IPS DF 4.7 (cell line): ENCODE measurements at regions not wholly inside any gene's neighbourhood (a gene's known extent, or its start where the extent isn't known, plus 50 kb on each side); places are given as distances from the start of the nearest gene placed in this dataset.
A peak's percentile ranks its signal among the peaks of the same experiment; 100 is the strongest.

ENCODE experiments used
- DNase-seq: peaks from one replicate; pipeline ENCODE4 v3.0.0-alpha.2; 2013; ENCODE audit warnings: low spot score; ENCODE audit errors: extremely low read depth

DNA sequence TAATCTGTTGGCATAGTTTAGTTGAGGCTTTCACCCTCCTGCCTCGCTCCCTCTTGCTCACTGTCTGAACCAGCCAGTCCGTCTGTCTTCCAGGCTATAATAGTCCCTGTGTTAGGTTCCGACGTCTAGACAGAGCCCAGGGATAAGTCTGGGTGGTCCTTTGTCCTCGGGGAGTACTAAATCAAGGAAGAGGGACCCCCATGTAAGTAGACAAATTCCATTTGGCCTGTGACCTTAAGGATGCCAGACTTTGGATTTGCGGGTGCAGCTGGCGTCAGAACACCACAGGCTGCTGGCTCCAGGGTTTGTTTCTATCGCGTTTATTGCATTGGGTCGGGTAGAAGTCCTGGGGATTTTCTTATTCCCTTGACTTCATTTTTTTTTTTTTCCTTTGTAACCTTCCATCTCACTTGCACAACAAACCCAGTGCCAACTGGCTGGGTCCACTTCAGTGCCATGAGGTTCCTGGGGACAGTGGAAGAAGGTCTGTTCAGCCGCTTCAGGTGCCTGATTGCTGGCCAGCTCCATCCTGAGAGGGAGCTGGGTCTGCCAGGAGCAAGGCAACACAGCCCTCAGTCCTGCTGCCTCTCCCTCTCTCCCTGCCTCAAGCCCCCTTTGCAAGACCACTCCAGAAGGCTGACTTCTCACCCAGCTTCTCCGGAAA lies 95.4 kb upstream of the KLHL25 start:
- DNase-seq, result no peak

DNA sequence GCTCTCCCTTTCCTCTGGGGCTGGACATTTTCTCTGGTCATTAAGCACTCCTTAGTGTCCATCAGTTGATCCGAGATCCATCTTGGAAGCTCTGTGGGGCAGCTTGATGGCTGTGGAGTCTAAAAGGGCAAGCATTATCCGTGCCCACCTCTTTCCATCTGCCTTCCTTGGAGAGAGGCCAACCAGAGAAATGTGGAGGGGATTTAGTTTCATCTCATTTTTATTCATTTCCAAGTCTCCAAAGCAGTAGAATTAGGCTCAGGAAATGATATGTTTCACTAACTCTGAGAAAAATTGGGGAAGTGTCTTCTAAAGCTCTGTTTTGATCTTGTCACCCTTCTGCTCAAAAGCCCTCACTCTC lies 95.9 kb upstream of the KLHL25 start:
- DNase-seq, result no peak

DNA sequence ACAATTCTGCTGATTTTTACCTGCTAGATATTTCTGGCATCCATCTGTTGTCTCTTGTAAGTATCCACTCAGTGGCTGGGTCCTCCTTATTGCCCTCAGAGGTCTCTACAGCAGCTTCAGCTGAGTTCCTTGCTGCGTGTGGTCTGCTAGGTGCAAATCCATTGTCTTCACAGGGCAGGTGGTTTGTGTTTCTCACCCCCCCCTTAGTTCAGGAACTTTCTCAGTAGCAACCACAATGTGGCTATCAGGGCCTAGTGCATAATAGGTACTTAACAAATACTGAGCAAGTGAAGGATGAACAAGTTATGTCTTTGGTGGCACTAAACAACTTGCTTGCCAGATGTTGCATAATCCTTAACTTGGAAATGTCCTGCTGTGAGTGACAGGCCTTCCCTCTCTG lies 96.7 kb upstream of the KLHL25 start:
- no peak for DNase-seq

DNA sequence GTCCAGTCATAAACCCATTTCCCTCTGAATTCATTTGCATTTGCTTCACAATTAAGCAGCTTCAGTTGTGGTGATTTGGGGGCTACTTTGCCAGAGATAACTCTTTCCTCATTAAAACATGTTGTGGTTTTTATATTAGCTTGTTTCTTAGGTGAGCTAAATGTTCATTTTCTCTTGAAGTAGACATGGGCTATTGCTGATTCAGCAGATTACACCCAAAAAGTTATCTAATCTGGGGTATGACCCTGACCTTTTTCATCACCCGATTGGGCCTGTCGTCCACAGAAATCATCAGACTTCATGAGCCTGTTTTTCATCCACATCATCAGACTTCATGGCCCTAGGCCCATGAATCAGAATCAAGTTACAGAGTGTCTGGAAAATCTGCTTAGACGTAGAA lies 97.5 kb upstream of the KLHL25 start:
- DNase-seq, result no peak

DNA sequence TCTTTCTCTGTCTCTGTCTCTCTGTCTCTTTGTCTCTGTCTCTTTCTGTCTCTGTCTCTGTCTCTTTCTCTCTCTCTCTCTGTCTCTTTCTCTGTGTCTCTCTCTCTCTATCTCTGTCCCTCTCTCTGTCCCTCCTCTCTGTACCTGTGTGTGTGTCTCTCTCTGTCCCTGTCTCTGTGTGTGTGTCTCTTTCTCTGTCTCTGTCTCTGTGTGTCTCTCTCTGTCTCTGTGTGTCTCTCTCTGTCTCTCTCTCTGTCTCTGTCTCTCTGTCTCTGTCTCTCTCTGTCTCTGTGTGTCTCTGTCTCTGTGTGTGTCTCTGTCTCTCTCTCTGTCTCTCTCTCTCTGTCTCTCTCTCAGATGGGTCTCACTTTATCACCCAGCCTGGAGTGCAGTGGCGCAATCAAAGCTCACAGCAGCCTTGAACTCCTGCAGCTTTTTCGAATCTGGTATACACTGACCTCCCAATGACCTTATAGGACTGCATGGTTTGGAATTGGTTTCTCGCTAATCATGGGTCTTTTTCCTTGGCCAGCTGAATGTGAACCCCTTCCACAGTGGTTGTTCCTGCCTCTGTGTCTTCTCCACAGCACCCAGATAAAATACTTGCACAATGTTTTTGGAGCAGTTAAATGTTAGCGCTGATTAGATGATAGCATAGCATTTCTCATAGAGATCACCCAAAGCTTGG lies 102.6 kb upstream of the KLHL25 start:
- DNase-seq, result no peak

DNA sequence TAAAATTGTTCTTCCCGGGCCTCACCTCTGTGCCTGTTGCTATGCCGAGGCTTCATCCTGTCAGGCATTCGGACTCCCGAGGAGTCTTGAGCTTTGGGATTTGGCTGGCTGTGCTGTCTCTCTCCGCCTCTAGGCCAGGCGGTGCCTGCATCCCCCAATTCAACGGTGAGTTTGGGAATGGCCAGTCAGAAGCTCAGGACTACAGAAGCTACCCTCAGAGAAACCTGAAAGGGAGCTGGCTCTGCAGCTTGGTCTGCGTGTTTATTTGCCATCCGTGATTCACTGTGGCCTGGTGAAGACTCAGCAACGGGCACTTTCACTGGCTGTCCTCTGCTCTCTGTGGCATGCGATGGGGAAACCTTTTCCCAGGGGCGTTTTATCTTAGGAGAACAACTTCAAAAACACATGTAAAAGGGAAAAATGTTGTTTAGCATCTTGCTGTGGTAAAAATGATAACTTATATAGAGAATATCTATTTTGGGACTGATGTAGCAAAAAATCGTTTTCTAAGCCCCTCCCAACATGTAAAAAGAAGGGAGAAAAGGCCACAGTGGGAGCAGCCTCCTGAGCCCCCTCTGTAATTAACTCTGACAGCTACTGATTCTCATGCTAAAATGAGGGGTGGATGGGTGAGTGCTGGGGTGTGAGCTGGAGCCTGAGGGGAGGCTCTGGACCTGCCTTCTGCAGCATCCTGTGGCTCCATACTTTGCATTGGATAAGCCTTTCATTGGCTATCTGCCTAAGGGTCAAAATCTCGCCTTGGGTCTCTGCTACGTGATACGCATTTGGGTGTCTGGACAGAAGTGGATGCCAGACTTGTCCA lies 103.4 kb upstream of the KLHL25 start:
- DNase-seq, result peak; percentile 25

DNA sequence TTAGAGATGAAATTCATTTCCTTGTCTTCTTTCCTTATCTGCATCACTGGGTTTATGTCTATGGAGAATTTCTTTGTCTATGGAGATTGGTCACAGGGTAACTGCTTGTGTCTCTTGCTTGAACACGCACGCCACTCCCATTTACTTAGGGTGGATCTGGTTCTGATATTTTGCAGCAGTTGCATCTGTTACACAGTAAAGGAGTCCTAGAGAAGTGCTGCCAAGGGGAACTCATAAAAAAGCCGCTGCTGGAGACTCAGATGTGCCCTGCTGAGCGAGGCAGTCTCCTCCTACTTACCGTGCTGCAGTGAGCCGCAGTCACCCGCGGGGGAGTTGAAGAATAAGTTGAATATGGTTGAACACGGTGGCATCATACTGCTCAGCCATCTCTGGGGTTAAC lies 105.2 kb upstream of the KLHL25 start:
- DNase-seq, result no peak

DNA sequence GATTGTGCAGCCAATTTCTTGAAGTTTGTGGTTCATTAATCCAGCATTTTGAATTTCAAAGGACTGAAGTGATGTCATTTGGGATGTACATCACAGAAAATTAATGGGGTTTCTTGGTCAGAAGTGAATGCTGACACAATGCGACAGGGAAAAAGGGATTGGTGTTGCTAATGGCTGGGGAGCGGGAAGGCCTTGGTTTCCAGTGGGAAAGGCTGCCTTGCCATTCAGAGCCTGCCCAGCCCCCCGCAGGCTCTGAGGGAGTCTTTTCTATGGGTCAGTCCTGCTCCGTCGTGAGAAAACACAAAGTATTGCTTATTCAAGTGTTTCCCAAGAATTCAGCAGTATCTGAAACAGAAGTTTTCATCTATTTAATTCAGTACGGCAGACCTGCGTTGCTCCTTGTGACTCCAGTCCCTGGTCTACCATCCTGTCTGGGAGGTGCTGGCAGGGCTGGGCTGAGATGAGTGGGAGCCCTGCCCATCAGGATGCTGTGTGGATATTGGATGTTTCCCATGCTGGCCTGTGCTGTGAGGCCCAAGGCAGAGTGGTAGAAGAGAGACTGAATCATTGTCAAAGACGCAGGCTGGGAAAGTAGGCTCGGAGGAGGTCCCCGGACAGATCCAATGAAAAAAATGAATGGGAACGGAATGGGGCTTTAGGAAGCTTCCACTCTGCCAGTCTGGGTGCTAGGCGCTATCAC lies 111.2 kb upstream of the KLHL25 start:
- no peak for DNase-seq

DNA sequence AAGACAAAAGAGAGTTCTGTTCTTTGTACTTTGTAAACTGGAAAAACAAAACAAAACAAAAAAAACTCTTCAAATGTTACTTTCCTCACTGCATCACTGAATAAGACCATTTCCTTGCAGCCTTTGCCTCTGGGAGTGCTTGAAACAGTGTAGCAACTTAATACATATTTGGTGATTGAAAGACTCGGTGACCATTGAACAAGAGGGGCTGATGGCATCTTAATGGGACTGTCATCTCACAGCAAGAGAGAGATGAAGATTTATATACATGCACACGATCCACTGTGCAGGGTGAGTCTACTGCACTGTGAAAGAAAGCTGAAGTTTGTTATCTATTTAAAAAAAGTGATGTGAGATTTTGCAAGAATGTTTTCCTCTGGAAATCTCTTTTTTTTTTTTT lies 111.9 kb upstream of the KLHL25 start:
- DNase-seq, result no peak

DNA sequence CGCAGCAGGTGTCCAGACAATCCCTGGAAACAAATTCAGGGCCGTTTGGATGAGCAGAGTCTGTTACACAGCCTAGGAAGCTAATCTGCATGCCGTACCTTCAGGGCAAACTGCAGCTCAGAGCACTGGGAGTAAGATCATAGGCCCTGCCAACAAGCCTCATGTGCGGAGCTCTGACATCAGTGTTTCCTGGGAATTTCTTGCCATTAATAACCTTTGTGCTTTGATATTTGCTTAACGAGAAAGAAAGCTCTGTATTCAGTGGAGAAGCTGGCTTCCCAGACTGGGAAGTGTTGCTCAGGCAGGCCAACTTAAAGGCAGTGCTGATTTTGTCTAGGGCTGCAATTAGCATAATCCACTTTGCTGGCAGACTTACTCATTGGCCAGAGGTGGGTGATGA lies 116.1 kb upstream of the KLHL25 start:
- DNase-seq, result no peak

DNA sequence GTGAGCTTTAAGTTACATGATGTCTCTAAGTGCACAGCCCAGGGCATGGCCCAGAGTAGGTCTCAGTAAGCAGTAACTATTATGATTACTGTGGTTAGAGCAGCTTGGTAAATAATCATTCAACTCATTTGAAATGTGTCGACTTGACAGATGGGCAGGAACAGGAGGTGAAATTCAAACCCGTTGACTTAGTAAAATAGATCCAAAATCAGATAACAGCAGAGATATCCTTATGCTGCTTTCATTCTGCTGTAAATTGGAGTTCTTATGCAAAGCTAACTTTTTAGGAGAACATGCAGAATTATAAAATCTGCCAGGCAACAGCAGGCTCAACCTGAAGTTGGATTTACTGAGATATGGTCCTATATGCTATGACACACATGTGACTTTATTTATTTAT lies 118.7 kb upstream of the KLHL25 start:
- DNase-seq, result no peak

DNA sequence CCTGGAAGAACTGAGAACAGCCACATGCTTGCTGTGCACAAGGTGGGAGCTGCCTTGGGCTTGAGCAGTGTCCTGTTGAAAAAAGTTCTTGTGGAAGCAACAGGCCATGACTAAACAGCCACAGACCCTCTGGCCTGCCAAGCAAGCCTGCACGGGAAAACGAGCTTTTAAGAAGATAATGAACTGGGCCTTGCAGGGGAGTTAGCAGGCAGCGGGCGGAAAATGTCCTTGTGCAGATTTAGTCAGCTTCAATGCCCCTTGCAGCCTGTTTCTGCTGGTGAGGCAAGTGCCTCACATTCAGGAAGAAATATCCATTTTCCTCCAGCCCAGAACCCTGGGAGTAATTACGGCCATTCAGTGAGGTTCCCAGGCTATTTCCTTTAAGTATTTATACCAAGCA lies 126.2 kb upstream of the KLHL25 start:
- no peak for DNase-seq

DNA sequence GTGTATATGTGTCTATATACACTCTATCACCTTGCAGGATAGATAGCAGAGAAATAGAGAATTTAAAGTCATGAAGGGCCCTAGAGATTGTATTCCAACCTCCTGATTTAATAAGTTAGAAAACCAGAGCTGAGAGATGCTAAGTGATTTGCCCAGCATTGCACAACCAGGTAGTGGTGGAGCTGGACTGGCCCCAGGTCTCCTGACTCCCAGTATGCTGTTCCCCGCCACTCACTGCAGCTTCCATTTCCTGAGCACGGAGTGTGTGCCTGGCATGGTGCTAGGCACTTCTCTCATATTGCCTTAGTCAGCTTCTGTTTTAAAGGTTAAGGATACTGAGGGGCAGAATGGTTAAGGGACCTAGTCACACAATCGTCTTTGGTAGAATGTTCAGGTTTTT lies 129.4 kb upstream of the KLHL25 start:
- no peak for DNase-seq

DNA sequence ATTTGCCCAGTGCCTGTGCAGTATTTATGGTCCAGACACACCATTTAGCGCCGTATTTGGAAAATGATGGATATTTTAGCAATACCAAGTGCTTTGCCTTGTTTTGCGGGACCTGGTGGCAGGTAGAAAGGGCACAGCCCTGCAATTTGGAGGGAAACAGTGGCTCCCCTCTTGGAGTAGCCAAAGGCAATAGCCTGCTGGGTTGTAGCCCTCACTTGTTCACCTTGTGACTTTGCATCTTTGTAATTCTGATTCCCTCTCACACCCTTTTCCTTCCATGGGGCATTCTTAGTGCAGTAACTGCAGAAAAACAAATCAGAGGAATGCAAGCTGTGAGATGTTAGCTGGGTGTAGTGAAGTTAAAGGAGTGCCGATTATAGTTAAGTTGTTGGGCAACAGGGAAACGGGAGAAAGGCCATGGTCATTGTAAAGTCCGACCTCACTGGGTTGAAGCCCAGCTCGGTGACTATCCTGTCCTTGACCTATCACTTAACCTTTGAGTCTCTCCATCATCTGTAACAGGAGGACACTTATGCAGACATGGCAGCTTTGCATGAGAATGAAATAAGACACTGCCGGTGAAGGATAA lies 131.0 kb upstream of the KLHL25 start:
- no peak for DNase-seq

DNA sequence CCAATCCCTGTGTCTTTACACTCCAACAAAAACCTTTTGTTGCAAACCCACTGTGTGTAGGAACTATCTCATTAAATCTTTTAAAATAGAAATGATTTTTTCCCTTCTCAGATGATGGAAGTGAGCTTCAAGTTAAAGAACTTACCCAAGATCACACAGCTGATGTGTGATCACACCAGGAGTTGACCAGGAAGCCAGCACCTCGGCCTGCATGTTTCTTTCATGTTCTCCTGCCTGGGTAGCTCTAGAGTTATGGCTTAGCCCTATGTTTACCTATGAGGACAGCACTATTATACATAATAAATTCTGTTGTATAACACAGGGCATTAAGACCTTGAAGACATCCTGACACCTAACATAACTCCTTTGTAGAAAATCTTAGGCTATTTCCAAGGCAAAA lies 132.1 kb upstream of the KLHL25 start:
- no peak for DNase-seq

DNA sequence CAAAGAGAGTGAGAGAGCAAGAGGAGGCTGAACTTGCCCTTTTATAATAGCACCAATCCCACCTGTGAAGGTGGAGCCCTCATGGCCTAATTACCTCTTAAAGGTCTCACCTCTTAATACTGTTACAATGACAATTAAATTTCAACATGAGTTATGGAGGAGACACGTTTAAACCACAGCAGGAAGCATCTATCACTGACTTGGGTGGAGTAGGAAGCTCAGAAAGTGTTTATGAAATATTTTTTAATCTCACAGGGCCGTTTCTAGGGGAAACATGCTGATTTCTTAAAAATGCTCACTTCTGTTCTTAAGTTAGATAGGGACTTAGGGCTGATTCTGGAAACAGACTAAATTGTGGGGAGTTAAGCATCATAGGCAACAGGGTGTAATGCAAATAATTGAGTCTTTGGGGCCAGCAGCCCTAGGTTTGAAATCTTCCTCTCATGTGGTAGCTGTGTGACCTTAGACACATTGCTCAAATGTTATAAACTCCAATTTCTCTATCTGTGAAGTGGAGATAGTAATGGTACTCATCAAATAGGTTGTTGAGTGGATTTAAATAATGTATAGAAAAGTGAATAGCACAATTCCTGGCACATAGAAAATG lies 133.3 kb upstream of the KLHL25 start:
- no peak for DNase-seq

DNA sequence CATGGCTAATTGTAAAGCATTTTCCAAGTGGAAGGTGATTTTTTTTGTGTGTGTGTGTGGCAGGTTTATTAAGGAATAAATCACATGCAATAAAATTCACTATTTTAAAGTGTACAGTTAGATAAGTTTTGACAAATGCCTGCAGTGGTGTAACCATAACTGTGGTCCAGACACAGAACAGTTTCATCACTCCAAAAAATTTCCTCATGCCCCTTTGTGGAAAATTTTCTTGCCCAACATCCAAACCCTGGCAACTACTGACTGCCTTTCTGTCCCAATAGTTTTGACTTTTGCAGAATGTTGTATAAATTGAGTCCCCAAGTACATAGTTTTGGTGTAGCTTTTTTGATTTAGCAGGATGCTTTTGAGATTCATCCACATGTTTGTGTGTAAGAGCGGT lies 135.1 kb upstream of the KLHL25 start:
- DNase-seq, result no peak

DNA sequence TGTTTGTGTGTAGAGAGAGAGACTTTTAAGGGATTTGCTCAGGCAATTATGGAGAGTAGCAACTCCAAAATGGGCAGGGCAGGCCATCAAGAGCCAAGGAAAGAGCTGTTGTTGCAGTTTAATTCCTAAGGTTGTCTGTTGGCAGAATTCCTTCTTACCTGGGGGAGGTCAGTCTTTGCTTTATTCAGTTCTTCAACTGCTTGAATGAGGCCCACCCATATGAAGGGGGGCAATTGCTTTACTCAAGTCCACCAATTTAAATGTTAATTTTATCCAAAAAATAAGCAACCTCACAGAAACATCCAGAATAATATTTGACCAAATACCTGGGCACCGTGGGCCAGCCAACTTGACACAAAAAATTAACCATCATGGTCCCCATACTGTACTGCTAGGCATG lies 137.7 kb upstream of the KLHL25 start:
- DNase-seq, result no peak

DNA sequence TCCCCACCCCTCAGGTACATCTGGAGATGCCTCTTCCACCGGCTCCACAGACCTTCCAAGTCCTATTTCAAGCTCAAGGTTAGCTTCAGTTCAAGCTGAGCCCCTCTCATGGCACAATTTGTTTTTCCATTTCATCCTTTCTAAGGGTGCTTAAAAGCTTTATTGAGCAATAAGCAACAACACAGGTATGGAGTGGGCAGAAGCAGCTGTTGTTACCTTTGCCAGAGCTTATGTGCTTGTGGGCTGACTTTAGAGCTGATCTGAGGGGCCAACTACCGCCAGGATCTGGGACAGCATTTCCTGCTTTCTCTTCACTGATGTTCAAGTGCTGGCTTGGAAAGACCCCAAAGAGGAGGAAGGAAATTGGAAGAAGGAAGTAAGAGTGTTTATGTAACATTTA lies 140.0 kb upstream of the KLHL25 start:
- no peak for DNase-seq

DNA sequence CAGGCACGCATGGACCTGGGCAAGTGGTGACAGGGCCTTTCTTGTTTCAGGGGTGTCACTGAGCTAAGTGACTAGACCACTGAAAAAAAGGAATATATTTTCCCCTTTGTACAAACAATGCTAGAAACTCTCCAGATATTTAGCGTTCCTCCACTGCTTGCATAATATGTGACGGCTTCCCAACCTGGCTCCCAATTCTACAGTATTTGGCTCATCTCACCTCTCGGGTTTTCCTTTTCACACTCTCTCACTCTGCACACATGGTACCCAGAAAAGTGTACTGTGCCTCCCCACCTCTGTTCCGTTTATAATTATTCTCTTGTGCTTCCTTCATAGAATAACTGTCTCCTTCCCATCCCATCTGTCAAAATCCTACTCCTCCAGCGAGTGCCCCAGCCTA lies 140.5 kb upstream of the KLHL25 start:
- DNase-seq, result no peak

DNA sequence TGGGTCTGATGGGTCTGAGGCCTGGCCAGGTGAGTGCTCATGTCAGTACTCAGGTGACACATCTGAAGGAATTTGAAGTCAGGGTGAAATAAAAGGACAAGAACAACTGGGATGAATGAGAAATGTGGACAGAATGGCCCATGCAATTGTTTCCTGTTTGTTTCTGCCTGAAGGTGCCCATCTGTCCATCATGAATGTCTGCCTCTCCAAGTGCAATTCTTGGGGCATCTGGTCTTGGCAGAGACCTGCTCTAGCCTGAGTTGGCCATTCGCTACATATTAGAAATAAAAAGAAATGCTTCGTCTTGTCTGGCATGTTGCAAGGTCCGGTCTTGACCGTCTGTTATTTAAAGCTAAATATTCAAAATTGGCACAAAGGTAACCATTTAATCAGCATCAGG lies 142.0 kb upstream of the AGBL1 start:
- DNase-seq, result no peak
